ES-I3 (cell line): ENCODE measurements at regions not wholly inside any gene's neighbourhood (a gene's known extent, or its start where the extent isn't known, plus 50 kb on each side); places are given as distances from the start of the nearest gene placed in this dataset.

Experiments
- H3K36me3 ChIP-seq: 2 replicates; pipeline ENCODE4 v1.6.1; 2013; ENCODE audit warnings: mild to moderate bottlenecking, low read length, control low read depth, moderate library complexity; ENCODE audit not compliant: insufficient read depth
- H3K4me1 ChIP-seq: 2 replicates; pipeline ENCODE4 v1.6.1; 2013; ENCODE audit warnings: mild to moderate bottlenecking, control low read depth, low read length; ENCODE audit not compliant: insufficient read depth
- H3K9ac ChIP-seq: 2 replicates; pipeline ENCODE4 v1.6.1; 2013; ENCODE audit warnings: low read depth, mild to moderate bottlenecking, low read length, moderate library complexity
- H3K9me3 ChIP-seq: 2 replicates; pipeline ENCODE4 v1.6.1; 2013; ENCODE audit warnings: mild to moderate bottlenecking, low read length, moderate library complexity; ENCODE audit not compliant: control insufficient read depth, insufficient read depth

DNA sequence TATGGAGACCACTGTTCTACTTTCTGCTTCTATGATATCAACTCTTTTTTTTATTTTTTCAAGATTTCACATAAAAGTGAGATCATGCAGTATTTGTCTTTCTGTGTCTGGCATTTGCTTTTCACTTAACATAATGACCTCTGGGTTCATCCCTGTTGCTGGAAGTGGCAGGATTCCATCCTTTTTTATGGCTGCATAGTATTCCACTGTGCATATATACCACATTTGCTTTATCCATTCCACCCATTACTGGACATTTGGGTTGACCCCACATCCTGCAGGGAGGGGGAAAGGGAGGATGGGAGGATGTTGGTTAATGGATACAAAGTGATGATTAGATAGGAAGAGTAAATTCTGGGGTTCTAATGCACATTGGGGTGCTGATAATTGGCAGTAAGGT is 80.3 kb upstream of the NPTX2 start:
- Histone ChIP-seq H3K36me3 (no peaks in the 10 kb centered on the region), H3K4me1 (no peaks in the 10 kb centered on the region), H3K9me3 (no peaks in the 10 kb centered on the region), H3K9ac (no peak overlapping the region)

GRCh38 chr7:98534493-98534892 is 82.6 kb upstream of the NPTX2 start:
- no peaks in the 10 kb centered on the region for H3K4me1 ChIP-seq
- no peaks in the 10 kb centered on the region for H3K36me3 ChIP-seq
- H3K9me3 ChIP-seq: no peaks in the 10 kb centered on the region

GRCh38 chr7:98531717-98532116 is 85.4 kb upstream of the NPTX2 start:
- Histone ChIP-seq H3K9ac (no peak overlapping the region), H3K36me3 (no peaks in the 10 kb centered on the region), H3K9me3 (no peaks in the 10 kb centered on the region), H3K4me1 (no peaks in the 10 kb centered on the region)

More at GRCh38 chr7:98534493-98534892, 82.6 kb upstream of the NPTX2 start:
- H3K9ac ChIP-seq: no peak overlapping the region

DNA sequence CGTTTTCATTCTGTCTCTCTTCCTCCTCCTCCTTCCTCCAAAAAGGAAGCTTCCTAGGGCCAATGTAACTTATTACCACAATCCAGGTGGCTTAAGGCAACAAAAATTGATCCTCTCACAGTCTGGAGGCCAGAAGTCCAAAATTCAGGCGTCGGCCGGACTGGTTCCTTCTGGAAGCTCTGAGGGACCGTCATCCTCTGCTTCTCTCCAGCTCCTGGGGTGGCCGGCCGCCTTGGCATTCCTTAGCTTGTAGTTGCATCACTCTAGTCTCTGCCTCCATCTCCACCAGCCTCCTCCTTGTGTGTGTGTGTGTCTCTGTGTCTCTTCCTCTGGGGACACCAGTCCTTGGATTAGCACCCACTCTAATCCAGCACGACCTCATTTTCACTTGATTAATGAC is 89.0 kb upstream of the NPTX2 start:
- Histone ChIP-seq H3K36me3 (no peaks in the 10 kb centered on the region), H3K4me1 (no peaks in the 10 kb centered on the region), H3K9me3 (peaks cover 3% of the 10 kb centered on the region; the same call in 1 of the 2 replicates), H3K9ac (no peak overlapping the region)

DNA sequence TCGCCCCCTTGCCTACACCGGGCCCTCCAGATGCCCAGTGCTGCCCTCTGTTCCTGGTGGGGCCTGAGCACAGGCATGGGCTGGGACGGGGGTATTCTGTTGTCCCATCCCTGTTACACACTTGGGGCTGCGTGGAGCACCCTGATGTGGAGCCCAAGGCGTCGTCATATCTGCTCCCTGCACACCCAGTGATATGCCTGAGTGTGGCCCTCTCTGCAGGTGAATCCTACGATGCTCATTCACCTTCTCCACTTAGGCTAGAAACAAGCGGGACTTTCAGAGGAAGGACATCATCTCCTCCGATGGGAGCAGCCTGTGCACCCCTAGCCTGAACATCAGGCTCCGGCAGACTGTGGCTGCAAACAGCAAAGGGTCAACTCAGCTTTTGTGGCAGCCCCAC is 91.0 kb upstream of the NPTX2 start:
- Histone ChIP-seq H3K9me3 (peaks cover 3% of the 10 kb centered on the region), H3K36me3 (no peaks in the 10 kb centered on the region), H3K4me1 (no peaks in the 10 kb centered on the region), H3K9ac (no peak overlapping the region)

DNA sequence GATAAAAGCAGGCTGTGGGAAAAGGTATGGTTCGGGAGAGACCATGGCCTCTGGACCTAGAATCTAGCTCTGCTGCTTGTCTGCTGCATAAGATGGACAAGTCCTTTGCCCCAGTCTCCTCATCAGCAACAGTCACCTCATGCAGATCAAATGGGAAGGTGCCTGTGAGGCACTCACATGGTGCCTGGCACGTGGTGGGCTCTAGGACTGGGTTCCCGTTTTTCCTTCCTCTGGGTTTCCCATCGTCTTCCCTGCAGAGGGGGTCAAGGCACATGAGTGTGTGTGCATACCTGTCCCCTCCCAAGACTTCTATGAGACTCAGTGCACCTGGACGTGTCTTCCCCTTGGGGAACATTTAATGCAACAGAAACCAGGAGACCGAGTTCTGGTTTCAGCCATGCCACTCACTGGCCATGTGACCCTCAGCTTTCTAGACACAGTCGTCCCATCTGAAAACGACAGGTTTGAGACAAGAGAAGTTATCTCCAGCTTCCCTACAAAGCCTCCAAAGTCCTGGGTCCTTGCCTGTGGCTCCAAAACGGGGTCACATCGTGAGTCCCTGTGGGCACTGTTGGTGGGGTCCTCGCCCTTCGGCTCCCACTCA is 95.9 kb upstream of the NPTX2 start:
- Histone ChIP-seq H3K9ac (no peak overlapping the region), H3K36me3 (no peaks in the 10 kb centered on the region), H3K4me1 (no peaks in the 10 kb centered on the region), H3K9me3 (peaks cover 3% of the 10 kb centered on the region)

DNA sequence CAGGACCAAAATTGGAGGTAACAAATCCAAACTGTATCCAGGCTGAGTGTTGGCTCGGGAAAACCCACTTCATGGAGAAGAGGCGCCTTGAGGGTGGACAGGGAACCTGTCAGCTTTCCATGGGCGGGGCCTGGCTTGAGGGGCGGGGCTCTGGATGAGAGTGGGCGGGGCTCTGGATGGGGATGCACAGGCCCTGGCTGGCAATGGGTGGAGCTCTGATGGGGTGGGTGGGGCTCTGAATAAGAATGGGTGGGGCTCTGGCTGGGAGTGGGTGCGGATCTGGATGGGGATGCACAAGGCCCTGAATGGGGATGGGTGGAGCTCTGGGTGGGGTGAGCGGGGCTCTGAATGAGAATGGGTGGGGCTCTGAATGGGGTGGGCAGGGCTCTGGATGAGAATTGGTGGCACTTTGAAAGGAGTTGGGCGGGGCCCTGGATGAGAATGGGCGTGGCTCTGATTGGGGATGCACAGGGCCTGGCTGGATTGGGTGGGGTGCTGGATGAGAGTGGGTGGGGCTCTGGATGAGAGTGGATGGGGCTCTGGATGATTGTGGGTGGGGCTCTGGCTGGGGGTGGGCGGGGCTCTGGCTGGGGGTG is 96.6 kb upstream of the NPTX2 start:
- Histone ChIP-seq H3K4me1 (no peaks in the 10 kb centered on the region), H3K36me3 (no peaks in the 10 kb centered on the region), H3K9ac (no peak overlapping the region), H3K9me3 (peaks cover 3% of the 10 kb centered on the region)

GRCh38 chr7:98518159-98518947 is 98.7 kb upstream of the NPTX2 start:
- H3K9me3 ChIP-seq: peaks cover 1% of the 10 kb centered on the region
- no peaks in the 10 kb centered on the region for H3K36me3 ChIP-seq
- no peaks in the 10 kb centered on the region for H3K4me1 ChIP-seq
- H3K9ac ChIP-seq: no peak overlapping the region

GRCh38 chr7:98515201-98515600 is 101.9 kb upstream of the NPTX2 start:
- Histone ChIP-seq H3K9ac (no peak overlapping the region), H3K9me3 (no peaks in the 10 kb centered on the region), H3K36me3 (no peaks in the 10 kb centered on the region), H3K4me1 (no peaks in the 10 kb centered on the region)

- H3K9me3 ChIP-seq: no peaks in the 10 kb centered on the region
- H3K9ac ChIP-seq: no peak overlapping the region
- H3K36me3 ChIP-seq: no peaks in the 10 kb centered on the region
- H3K4me1 ChIP-seq: no peaks in the 10 kb centered on the region
These were observed 102.7 kb upstream of the NPTX2 start for GRCh38 chr7:98514211-98515031.

DNA sequence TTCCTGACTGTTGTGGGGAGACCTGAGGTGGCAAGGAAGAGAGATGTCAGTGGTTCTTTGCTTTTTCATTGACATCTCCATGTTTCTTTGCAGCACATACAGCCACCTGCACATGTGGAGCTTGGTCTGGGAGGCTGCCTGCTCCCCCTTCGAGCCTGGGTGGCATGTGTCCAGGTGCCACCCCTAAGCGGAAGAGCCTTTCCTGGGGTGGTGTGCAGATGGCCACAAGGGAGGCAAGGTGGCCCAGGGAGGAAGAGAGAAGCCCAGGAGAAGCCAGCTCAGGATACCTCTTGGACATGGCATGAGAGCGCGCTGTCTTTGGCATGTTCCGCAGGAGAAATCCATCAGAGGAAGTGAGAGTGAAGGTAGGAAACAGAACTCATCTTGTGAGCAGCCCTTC is 105.9 kb upstream of the NPTX2 start:
- Histone ChIP-seq H3K9ac (no peak overlapping the region), H3K36me3 (no peaks in the 10 kb centered on the region), H3K9me3 (0 out of 2 replicates have a peak, but pooled peaks cover 4% of the 10 kb centered on the region), H3K4me1 (no peaks in the 10 kb centered on the region)

DNA sequence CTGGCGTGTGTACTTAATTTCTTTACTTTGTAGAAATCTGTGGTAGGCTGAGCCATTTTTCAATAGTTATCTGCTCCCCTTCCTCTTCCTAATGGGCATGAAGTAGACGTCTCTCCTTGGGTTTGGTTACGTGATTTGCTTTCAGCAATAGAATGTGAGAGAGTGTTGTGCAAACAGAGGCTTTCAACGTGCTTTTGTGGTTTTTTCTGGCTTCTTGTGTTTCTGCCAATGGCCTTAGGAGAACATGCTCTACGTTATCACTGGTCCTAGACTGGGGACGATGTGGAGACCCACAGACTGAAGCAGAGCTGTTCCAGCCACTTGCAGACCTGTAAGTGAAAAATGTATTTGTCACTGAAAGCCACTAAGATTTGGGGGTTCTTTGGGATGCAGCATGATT is 107.2 kb upstream of the NPTX2 start:
- no peaks in the 10 kb centered on the region for H3K4me1 ChIP-seq
- H3K36me3 ChIP-seq: no peaks in the 10 kb centered on the region
- no peak overlapping the region for H3K9ac ChIP-seq
- 0 out of 2 replicates have a peak, but pooled peaks cover 4% of the 10 kb centered on the region for H3K9me3 ChIP-seq

GRCh38 chr7:98506471-98506870 is 105.6 kb upstream of the BAIAP2L1 start:
- H3K9ac ChIP-seq: no peak overlapping the region
- H3K36me3 ChIP-seq: no peaks in the 10 kb centered on the region
- no peaks in the 10 kb centered on the region for H3K4me1 ChIP-seq
- 0 out of 2 replicates have a peak, but pooled peaks cover 4% of the 10 kb centered on the region for H3K9me3 ChIP-seq

- Histone ChIP-seq H3K36me3 (no peaks in the 10 kb centered on the region), H3K9ac (no peak overlapping the region), H3K4me1 (no peaks in the 10 kb centered on the region), H3K9me3 (peaks cover 3% of the 10 kb centered on the region; the same call in 1 of the 2 replicates)
These were observed 99.9 kb upstream of the BAIAP2L1 start for GRCh38 chr7:98500764-98501163.
